ENCODE measurements at regions not wholly inside any gene's neighbourhood (a gene's known extent, or its start where the extent isn't known, plus 50 kb on each side); places are given as distances from the start of the nearest gene placed in this dataset.
"Not testable (repeated sequence)": the region's sequence is repeated elsewhere in the genome, so short reads cannot be mapped to it uniquely, and the experiment has no call there.

DNA sequence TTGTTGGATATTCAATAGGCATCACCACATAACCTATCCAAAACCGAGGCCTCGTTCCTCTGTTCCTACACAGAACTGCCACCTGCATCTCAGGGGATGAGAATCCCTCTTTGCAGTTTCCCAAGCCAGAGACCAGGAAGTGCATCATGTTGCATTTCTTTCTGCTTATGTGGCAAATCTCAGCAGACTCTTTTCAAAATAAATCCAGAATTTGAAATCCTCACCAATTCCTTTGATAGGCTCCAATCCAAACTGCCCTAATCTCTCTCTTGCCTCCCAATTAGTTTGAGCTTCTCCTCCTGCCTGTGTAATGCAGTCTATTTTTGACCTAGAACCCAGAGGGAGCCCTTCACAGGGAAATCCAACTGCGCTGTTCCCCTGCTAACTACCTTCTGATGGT is 215.5 kb downstream of the RNF144A start:
- DNase-seq (ENCODE audit: extremely low read depth in 1 of 11, low read depth in 9 of 11, low spot score in 4 of 11) = no peak

DNA sequence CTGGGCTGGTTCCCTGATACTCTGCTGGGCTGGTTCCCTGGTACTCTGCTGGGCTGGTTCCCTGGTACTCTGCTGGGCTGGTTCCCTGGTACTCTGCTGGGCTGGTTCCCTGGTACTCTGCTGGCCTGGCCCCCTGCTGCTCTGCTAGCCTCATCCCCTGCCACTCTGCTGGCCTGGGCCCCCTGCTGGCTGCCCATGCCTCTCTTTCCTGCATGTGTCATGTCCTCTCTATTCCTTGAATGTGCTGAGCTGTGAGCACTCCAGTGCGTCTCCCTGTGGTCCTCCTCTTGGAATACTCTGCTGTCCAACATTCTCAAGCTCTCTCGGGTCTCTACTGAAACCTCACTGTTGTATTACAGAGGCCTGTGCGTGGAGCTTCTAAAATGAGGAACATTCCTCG is 216.3 kb downstream of the RNF144A start:
- DNase-seq (ENCODE audit: extremely low read depth in 1 of 11, low read depth in 9 of 11, low spot score in 4 of 11) = no peak

DNA sequence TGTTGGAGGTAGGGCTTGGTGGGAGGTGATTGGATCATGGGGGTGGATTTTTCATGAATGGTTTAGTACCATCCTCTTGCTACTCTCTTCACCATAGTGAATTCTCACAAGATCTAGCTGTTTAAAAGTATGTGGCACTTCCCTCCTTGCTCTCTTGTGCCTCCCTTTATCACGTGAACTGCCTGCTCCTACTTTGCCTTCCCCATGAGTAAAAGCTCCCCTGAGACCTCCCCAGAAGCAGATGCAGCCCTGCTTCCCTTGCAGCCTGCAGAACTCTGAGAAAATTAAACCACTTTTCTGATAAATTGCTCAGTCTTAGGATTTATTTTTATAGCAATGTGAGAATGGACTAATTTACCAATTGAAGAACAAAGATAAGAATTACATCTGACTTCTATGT is 223.1 kb downstream of the RNF144A start:
- DNase-seq (ENCODE audit: extremely low read depth in 1 of 11, low read depth in 9 of 11, low spot score in 4 of 11) = no peak

DNA sequence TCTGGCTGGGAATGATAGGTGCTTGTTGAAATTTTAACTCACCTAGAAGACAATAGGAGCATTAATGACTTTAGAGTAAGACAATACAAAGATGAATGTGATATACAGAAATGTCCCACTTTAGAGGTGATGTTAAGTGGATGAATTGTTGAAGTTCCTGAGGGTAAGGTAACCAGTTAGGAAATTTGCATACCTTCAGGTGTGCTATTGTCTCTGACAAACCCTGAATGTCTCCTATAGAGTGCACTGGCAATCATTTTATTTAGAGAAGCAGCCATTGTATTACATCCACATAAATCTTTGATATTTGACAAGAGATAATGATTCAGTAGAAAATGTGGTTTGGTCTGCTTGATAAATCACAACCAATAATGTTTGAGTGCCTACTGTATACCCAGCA is 228.5 kb downstream of the RNF144A start:
- DNase-seq (ENCODE audit: extremely low read depth in 1 of 11, low read depth in 9 of 11, low spot score in 4 of 11) = no peak

DNA sequence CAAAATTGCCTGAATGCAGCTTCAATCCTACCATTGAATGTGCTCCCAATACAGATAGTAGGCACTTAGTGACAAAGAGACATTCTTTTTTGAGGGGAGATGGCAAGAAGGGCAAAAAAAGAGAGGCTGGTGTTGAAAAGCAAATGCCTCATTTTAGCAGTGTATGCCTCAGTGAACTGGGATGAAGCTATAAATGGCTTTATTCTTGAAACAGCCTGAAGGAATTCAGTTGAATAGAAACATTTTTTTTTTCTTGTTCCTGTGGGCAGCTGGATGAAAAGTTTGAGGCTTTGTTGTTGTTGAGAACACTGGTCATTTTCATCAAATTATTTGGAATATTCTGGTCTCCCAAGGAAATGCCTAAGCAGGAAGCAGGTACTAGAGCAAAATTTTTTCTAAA is 228.9 kb downstream of the RNF144A start:
- no peak for DNase-seq (ENCODE audit: extremely low read depth in 1 of 11, low read depth in 9 of 11, low spot score in 4 of 11)

DNA sequence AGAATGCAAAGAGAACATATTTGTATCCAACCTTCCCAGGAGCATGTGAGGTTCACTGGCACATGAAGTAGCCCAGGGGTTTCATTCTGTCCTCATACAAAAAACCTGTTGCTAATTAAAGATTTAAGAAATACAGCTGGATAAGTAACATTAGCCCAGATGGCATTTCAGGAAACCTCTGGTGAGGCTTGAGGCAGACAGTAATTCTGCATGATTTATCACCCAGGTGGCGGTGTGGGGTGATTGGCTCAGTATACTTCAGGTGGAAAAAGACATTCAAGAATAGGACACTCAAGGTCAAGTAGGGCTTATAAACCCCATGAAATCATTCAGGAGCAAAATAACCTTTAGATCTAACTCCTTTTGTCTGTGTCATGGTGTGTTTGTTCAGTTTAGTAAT is 237.4 kb downstream of the RNF144A start:
- DNase-seq (ENCODE audit: extremely low read depth in 1 of 11, low read depth in 9 of 11, low spot score in 4 of 11) = peak in 9 of 11 donors; percentile 7 to 46 (median 20)

DNA sequence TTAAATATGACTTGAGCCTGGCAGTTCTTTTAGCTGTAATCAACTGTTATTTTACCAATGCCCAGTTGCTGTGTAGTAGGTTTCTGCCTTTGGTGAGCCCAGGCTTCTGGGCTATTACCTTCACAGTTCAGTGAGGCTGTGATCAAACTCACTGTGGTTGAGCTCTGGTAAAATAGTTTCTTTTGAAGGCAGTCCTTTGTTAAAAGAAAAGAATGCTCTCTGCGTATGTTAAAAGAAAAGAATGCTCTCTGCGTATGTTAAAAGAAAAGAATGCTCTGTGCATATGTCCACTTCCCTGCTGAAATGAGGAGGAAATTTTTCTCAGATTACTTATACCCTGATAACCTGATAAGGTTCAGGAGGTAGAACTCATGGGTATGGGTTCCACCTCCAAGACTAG is 244.3 kb downstream of the RNF144A start:
- DNase-seq (ENCODE audit: extremely low read depth in 1 of 11, low read depth in 9 of 11, low spot score in 4 of 11) = no peak

DNA sequence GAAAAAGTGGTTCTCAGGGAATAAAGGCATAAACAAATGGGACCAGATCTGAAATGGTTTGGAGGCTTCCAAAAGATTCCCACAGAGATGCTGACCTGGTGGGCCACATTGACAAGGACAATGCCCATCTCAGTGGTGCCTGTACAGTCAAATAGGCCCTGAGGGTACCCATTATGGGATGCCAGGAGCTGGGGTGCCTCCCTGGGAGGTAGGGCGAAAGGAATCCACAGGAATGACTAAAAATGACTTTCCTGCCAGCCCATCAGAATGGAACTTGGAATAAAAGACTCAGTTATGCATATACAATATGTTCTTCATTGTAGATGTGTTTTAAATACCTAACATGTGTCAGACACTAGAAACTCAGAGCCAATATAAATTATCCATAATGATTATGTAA is 248.5 kb downstream of the RNF144A start:
- no peak for DNase-seq (ENCODE audit: extremely low read depth in 1 of 11, low read depth in 9 of 11, low spot score in 4 of 11)

DNA sequence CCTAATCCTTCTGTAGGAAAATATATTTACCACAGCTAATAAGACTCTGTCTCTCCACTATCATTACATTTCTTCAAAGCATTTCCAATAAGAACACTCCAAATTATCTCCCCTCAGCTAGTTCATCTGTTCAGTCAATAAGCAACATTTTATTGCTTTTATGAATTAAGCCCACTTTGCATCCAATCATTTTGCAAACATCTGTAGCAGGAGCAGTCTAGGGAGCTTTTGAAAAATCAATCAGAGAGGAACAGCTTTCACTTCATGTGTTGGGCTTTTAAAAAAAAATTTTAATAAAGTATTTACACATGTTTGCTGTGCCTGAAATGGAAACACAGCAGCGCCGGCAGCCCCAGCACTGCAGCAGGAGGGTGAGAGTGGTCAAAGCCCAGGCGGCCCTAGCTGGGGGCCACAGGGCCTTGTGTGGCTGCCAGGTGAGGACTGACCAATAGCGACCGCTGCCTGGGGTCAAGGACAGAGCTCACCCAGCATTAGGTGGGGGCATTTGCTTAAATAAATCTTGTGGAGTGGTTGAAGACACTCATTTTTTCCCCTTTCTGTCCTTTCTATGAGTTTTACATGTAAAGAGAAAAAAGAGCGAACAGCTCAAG is 250.7 kb downstream of the RNF144A start:
- DNase-seq (ENCODE audit: extremely low read depth in 1 of 11, low read depth in 9 of 11, low spot score in 4 of 11) = no peak

DNA sequence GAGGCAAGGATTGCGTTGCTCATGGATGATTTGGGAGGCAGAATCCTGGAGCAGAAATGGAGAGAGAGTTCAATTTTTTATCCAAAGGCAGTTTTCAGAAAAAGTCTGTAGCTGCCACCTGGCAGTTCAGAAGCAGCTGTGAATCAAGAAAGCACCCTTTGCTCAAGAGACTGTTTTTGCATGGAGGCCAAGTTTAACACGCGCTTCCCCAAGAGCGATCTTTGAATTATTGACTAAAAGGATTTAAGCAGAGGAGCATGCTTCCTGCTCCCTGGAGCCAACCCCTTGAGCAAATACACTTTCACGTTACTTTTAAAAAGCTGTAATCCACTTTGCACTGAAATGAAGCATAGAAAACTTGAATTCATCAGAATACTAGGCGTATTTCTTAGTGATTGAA is 252.4 kb downstream of the RNF144A start:
- no peak for DNase-seq (ENCODE audit: extremely low read depth in 1 of 11, low read depth in 9 of 11, low spot score in 4 of 11)

DNA sequence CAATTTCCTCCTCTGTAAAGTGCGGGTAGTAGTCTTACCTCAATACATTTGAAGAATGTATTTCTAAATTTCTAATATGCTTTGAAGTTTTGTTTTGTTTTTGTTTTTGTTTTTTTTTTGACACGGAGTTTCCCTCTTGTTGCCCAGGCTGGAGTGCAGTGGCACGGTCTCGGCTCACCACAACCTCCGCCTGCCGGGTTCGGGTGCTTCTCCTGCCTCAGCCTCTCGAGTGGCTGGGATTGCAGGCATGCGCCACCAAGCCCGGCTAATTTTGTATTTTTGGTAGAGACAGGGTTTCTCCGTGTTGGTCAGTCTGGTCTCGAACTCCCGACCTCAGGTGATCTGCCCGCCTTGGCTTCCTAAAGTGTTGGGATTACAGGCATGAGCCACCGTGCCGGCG is 261.8 kb downstream of the RNF144A start:
- DNase-seq (ENCODE audit: extremely low read depth in 1 of 11, low read depth in 9 of 11, low spot score in 4 of 11) = not testable (repeated sequence)

DNA sequence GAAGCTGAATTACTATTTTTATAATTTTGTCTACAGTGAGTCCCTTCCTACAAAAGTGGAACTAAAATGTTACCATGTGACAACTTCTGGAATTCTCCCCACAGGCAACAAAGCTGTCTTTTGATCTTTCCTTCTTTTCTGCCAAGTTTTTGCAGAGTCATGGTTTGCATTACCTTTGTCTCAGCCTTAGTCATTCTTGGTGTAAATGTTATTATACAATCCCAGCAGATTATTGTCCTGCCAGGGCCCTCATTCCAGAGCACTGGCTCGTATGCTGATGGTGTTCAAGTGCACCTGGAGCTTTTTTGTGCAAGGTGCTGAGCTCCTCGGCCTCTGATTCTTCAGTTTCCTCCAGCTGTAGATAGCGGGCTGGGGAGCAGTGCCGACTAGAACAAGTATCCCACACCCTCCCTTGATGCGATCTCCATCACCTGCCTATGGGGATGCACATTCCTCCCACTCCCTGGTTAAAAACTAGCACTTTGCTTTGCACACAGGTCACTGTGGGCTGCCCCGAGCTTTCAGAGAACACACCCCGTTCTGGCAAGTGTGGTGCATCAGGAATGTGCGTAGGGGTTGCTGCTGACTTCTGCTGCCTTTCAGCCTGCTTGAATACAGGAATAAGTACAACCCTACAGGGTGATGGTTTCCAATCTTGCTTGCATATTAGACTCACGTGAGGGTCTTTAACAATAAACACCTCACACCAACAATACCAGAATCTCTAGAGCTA is 263.6 kb downstream of the RNF144A start:
- DNase-seq (ENCODE audit: extremely low read depth in 1 of 11, low read depth in 9 of 11, low spot score in 4 of 11) = peak in 3 of 11 donors; percentile 20 to 24 (median 23)

DNA sequence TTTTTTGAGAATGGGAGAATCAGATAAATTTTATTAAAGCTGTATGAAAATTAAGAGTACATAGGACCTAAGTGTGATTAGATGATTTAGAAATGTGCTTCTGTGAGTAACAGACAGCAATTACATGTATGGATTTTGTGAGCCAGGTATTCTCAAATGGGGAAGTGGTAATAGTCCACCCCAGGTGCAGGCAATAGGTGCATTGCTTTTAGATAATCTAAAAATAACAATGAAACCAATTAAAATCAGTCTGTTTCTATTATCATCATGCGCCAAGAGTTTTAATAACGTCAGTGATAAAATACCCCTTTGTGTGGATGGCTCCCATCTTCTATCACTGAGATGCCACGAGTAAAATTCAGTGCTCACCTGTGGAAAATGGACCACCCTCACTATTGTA is 265.3 kb downstream of the RNF144A start:
- no peak for DNase-seq (ENCODE audit: extremely low read depth in 1 of 11, low read depth in 9 of 11, low spot score in 4 of 11)

DNA sequence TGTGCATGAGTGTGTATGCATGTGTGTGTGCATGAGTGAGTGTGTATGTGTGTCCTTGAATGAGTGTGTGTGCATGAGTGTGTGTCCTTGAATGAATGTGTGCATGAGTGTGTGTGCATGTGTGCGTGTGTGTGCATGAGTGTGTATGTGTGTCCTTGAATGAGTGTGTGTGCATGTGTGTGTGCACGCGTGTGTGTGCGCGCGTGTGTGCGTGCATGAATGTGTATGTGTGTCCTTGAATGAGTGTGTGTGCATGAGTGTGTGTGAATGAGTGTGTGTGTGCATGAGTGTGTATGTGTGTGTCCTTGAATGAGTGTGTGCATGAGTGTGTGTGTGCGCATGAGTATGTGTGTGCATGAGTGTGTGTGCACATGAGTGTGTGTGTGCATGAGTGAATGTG is 271.9 kb downstream of the RNF144A start:
- DNase-seq (ENCODE audit: extremely low read depth in 1 of 11, low read depth in 9 of 11, low spot score in 4 of 11) = no peak

DNA sequence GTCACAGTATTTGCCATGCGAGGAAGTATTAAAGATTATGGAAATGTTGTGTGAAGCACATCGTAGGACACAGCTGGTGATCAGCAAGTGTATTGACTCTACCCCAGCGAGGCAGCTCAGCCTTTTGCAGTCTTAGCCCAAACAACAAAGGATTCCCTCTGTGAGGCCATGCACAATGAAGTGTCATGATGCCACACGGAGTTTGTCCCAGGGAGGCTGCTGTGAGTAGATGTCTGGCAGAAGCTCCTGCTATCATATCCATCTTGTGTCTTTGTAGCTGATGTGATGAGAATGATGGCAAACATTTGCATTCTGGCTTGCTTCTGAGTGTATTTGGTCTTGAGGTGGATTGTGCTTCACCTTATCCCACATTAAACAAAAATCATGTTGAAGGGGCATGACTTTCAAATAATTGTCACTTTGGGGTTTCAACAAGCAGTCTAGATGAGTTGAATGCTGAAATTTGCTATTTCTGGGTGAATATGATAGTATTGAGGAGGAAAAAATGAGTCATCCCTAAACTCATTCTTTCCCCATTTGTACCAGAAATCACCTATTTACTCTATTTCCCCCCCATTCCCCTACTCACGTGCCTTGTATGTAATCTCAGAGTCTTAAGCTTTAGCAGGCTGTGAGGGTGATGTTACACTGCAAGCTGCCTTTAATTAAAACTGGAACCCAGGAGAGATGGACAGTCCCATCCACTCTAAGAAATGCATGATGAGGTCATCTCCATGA is 273.5 kb downstream of the RNF144A start:
- DNase-seq (ENCODE audit: extremely low read depth in 1 of 11, low read depth in 9 of 11, low spot score in 4 of 11) = no peak

DNA sequence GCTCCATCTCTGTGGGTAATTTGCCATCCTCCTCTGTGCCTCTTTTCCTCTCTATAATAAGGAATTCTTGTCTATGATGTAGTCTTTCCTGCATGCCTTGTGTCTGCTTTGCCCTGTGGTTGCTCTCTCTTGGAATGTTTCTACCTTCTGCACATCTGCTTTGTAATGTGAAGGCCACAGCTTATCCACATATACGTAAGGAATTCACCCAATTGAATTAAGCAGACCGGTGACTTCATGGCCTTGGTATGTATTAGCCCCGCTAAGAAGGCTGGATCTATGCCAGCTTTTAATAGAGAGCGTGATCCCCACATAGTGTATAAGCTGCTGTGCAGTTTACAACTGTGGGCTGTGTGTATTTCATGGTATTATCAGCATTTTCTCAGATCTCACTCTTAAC is 274.7 kb downstream of the RNF144A start:
- DNase-seq (ENCODE audit: extremely low read depth in 1 of 11, low read depth in 9 of 11, low spot score in 4 of 11) = peak in 10 of 11 donors; percentile 53 to 88 (median 70)

DNA sequence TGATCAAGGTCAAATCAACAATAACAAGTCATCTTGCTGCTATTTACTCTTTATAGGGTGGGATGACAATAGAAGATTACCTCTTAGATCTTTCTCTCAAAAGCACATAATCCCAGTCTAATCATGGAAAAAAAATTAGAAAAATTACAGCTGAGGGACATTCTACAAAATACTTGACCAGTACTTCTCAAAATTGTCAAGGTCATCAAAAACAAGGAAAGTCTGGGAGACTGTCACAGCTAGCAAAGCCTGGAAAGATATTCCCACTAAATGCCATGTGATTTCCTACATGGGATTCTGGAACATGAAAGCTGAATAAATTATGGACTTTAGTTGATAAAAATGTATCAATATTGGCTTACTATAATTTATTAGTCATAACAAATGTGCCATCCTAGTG is 276.2 kb downstream of the RNF144A start:
- no peak for DNase-seq (ENCODE audit: extremely low read depth in 1 of 11, low read depth in 9 of 11, low spot score in 4 of 11)

DNA sequence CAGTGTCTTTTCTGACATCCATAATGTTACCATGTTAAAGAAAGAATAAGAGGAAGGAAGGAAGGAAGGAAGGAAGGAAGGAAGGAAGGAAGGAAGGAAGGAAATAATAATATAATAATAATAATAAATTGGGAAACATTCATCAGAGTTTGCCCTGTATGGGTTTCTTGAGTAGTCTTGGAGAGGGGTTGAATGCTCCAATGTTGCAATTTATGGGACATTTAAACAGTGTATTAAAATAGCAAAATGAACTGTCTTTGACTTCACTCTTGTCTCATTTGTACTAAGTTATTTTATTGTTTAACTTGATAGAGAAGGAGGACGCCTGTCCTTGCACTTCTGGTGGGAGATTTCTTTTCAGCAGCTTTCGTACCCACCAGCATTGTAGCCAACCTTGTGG is 277.7 kb downstream of the RNF144A start:
- DNase-seq (ENCODE audit: extremely low read depth in 1 of 11, low read depth in 9 of 11, low spot score in 4 of 11) = no peak

DNA sequence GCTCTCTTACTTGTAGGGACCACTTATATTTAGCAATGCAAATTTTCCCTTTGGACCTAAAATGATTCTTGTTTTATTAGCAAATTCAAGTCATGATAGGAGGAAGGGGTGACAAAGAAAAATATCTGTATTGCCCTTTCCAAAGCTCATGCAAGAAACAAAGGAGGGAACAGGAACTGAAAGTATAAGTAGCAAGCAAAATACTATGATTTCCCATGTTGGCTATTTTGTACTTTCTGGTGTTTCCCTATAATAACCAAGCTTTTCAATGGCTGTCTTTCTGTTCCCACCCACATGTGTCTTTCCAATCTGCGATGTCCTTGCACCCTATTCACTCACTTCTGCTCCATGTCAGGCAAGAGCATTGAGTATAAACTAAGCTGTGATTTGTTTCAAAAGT is 279.7 kb downstream of the RNF144A start:
- no peak for DNase-seq (ENCODE audit: extremely low read depth in 1 of 11, low read depth in 9 of 11, low spot score in 4 of 11)

DNA sequence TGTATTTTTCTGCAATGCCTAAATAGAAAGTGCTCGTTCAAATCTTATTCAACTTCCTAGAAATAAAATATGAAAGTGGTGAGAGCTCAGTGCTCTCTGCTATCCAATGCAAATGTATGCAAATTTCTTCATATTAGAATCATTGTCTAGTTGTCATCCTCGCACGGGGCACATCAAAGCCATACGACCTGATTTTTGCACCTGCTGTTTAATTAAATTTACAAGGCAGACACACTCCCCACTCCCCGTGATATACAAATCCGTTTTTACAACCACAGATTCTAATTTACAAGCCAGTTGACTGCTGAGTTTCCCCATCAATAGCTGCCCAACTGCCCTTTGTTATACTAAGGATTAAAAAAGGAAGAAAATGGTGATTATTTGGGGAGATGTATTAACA is 284.6 kb downstream of the RNF144A start:
- DNase-seq (ENCODE audit: extremely low read depth in 1 of 11, low read depth in 9 of 11, low spot score in 4 of 11) = no peak

Measured in renal cortex interstitium (tissue), 11 donors.